SK-N-SH treated with all-trans-retinoic acid at 6 μM for 48 hours (cell line): ENCODE measurements at regions not wholly inside any gene's neighbourhood (a gene's known extent, or its start where the extent isn't known, plus 50 kb on each side); places are given as distances from the start of the nearest gene placed in this dataset.

Source experiments
- CSDC2 ChIP-seq: fragments of 250-450 bp; sonication (Bioruptor Pico); IDR thresholded peaks from 2 replicates; pipeline ENCODE4 v1.5.0; 2020; ENCODE audit warnings: mild to moderate bottlenecking, moderate library complexity
- GLIS3 ChIP-seq: fragments of 250-450 bp; sonication (Bioruptor Pico); IDR thresholded peaks from 2 replicates; pipeline ENCODE4 v1.5.0; 2020; ENCODE audit warnings: mild to moderate bottlenecking, moderate library complexity
- ISL1 ChIP-seq: fragments of 250-450 bp; sonication (Bioruptor Pico); IDR thresholded peaks from 2 replicates; pipeline ENCODE4 v2.1.2; 2022; ENCODE audit warnings: mild to moderate bottlenecking, moderate library complexity
- PPARA ChIP-seq: fragments of 250-450 bp; sonication (Bioruptor Pico); IDR thresholded peaks from 2 replicates; pipeline ENCODE4 v1.5.0; 2020; ENCODE audit warnings: mild to moderate bottlenecking, borderline replicate concordance
- SNAI2 ChIP-seq: fragments of 250-450 bp; sonication (Bioruptor Pico); IDR thresholded peaks from 2 replicates; pipeline ENCODE4 v1.5.0; 2020; ENCODE audit warnings: mild to moderate bottlenecking, moderate library complexity
- TCF4 ChIP-seq: fragments of 250-450 bp; sonication (Bioruptor Pico); IDR thresholded peaks from 2 replicates; pipeline ENCODE4 v1.8.0; 2021; ENCODE audit warnings: mild to moderate bottlenecking, moderate library complexity, borderline replicate concordance
- ZFP30 ChIP-seq: fragments of 450-650 bp; formaldehyde crosslinking; IDR thresholded peaks from 2 replicates; pipeline ENCODE4 v1.5.0; 2022; ENCODE audit warnings: mild to moderate bottlenecking, moderate library complexity
- ZNF565 ChIP-seq: fragments of 450-650 bp; formaldehyde crosslinking; conservative IDR thresholded peaks from 2 replicates; pipeline ENCODE4 v1.5.0; 2020; ENCODE audit warnings: low read depth, mild to moderate bottlenecking, moderate library complexity
- ZNF8 ChIP-seq: fragments of 450-650 bp; formaldehyde crosslinking; IDR thresholded peaks from 2 replicates; pipeline ENCODE4 v1.5.0; 2020; ENCODE audit warnings: mild to moderate bottlenecking, moderate library complexity
- TF ChIP-seq, protein P1 (sequence below): fragments of 250-450 bp; sonication (Bioruptor Pico); IDR thresholded peaks from 2 replicates; pipeline ENCODE4 v1.8.0; 2020; ENCODE audit warnings: mild to moderate bottlenecking, moderate library complexity, borderline replicate concordance

DNA sequence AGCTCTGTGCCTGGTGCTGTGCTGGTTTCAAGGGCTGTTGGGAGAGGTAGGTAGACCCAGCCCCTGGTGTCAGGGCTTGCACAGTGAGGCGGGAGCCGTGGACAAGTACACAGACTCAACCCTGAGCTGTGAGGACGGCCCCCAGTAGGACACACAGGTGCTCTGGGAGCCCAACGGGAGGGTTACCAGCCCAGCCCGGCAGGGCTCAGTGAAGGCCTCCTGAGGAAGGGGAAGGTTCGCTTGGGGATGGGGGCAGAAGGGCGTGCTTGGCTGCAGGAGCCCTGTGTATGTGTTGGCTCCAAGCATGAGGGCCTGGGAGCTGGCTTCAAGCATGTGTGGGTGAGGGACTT, 58.9 kb downstream of the SLC25A47 start:
- no peak for TF ChIP-seq ZFP30 (CRISPR knock-in tag)
- no peak for TF ChIP-seq ISL1 (CRISPR knock-in tag)
- no peak for TF ChIP-seq TCF4 (CRISPR knock-in tag)
- no peak for TF ChIP-seq GLIS3 (CRISPR knock-in tag)
- TF ChIP-seq, protein P1, sequence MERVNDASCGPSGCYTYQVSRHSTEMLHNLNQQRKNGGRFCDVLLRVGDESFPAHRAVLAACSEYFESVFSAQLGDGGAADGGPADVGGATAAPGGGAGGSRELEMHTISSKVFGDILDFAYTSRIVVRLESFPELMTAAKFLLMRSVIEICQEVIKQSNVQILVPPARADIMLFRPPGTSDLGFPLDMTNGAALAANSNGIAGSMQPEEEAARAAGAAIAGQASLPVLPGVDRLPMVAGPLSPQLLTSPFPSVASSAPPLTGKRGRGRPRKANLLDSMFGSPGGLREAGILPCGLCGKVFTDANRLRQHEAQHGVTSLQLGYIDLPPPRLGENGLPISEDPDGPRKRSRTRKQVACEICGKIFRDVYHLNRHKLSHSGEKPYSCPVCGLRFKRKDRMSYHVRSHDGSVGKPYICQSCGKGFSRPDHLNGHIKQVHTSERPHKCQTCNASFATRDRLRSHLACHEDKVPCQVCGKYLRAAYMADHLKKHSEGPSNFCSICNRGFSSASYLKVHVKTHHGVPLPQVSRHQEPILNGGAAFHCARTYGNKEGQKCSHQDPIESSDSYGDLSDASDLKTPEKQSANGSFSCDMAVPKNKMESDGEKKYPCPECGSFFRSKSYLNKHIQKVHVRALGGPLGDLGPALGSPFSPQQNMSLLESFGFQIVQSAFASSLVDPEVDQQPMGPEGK (CRISPR knock-in tag): no peak
- no peak for TF ChIP-seq SNAI2 (CRISPR knock-in tag)
- no peak for TF ChIP-seq CSDC2 (CRISPR knock-in tag)
- no peak for TF ChIP-seq ZNF565
- TF ChIP-seq ZNF8: no peak
- no peak for TF ChIP-seq PPARA (CRISPR knock-in tag)
